NCI-H524 treated with DMSO at 0.1 percent for 48 hours (cell line): ENCODE measurements at regions not wholly inside any gene's neighbourhood (a gene's known extent, or its start where the extent isn't known, plus 50 kb on each side); places are given as distances from the start of the nearest gene placed in this dataset.
A peak's percentile ranks its signal among the peaks of the same experiment; 100 is the strongest.
"Not testable (repeated sequence)": the region's sequence is repeated elsewhere in the genome, so short reads cannot be mapped to it uniquely, and the experiment has no call there.

Experiments used
- DNase-seq: peaks from one replicate; lab custom pipeline; 2025; lab: John Stamatoyannopoulos, UW

DNA sequence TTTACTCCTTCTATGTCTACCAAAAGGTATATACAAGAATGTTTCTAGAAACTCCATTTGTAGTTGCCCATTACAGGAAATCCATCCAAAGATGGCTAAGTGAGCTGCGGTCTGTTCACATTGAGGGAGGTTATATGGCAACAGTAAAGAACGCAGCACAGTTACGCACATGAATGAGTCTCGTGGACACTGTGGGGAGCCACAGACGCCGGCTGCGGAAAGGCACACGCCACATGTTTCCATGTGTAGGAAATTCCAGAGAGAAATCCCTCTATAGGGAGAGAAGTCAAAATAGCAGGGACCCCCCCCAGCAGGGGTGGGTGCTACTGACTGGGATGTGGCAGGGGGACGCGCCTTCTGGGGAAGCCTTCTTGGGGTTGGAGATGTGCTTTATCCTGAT, 139.0 kb upstream of the NCOR2 start:
- DNase-seq, result no peak

DNA sequence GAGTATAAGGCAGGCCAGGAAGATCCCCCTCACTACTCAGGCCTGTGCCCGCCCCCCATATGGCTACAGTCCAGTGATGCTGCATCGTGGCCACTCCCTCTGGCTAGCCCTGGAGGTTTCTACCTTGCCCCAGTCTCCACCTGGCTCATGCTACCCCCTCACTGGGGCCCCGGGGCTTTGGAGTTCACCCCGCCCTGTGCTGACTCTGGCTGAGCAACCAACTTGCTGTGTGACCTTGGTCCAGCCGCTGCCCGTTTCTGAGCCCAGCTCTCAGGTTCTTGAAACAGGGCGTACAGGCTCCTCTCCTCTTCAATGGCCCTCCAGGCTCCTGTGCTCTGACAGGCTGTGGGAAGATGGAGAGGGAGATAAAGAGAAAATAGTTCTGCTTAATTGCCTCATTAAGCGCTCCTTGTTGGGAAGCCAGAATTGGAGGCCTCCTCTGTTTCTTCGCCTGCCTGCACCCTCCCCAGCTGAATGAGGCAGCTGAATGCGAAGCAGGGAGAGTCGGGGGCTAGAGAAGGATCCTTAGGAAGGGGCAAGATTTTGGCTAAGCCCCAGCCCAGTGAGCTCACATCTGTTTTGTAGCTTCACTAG, 138.2 kb upstream of the NCOR2 start:
- DNase-seq, result no peak

DNA sequence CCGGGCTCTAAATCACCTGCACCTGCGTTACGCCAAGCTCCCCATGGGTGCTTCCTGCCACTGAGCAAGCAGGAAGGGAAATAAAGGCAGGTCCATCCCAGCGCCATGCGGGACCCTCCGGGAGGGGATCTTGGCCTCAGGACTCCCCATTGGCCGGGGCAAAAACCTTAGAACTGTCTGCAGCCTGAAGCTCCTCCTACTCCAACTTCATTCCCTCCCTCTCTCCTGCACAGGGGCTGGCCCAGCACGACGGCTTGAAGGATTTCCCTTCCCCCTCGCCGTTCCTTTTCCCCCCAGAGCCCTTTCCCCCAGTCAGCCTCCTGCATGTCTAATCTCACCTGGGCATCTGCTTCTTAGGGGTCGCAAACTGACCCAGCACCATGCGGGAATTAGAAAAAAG, 137.2 kb upstream of the NCOR2 start:
- DNase-seq, result no peak

DNA sequence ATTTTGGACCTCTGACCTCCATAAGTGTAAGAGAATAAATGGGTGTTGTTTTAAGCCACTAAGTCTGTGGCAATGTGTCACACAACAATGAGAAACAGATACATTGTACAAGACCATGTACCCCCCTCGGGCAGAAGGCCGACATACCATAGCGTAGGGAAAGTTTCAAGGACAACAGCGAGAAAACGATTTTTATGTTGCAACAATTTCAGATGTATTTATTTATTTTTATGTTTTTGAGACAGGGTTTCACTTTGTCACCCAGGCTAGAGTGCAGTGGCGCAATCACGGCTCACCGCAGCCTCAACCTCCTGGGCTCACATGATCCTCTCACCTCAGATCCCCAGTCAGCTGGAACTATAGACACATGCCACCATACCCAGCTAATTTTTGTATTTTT, 136.4 kb upstream of the NCOR2 start:
- no peak for DNase-seq

DNA sequence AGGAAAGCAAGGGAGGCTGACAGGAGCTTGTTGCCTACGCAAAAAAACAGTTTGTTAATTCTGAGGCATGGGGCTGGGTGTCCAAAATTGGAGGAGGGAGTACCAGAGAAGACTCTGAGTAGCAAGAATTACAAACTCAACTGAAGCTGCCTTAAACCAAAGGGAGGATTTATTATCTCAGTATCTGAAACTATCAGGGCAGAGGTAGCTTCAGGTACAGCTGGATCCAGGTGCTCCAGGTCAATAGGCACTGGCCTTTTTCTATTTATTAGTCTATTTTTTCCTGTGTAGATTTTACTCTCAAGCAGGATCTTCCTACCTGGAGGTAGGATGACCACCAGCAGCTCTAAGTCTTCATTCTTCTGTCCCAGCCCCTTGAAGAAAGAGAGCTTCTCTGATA, 135.3 kb upstream of the NCOR2 start:
- no peak for DNase-seq

DNA sequence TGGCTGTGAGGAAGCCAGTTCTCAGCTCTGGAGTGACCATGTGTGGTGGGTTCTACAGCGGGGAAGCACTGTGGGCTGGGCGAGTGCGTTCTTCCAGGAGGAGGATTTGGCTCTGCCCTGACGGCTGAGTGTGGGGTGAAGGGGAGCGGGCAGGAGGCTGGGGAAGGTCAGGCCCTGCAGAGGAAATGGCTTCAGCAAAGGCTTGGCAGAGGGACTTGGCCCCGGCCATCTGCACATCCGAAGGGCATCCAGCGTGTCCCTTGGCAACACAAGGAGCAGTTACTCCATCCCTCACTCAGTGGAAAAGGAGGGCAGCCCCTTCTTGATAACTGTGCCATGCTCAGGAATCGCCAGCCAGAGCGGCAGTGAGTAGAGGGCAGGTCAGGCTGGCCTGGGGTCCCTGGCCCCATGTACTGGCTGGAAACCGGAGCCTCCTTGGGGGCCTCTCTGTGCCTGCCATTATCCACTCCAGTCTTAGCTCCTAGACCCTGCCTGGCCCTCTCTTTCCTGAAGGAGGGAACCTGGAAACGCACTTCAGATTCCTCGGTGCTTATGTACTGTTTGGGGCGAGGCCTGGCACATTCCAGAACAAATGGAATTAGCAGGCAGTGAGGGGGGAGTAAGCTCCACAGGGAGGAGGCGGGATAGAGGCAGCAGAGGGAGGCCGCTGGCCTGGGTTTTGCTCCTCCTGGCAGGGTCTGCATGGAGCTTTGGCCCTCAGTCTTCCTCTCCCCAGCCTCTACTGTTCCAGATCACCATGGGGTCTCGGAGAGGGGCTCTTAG, 133.6 kb upstream of the NCOR2 start:
- DNase-seq, result no peak

DNA sequence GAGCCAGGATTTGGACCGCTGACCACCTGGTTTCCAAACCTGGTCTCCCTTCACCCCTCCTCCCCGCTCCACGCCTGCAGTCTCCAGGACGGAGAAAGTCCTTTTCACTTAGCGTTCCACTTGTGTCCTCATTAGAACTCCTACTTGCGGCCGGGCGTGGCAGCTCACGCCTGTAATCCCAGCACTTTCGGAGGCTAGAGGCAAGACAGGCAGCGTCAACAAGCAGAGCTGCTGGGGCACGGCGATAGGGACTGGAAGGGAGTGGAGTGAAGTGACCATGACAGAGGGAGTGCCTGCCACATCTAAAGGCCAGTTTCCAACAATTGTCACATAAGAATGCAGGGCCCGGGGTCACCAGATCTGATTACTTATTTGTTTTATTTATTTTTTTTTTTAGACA, 132.5 kb upstream of the NCOR2 start:
- DNase-seq, result no peak

DNA sequence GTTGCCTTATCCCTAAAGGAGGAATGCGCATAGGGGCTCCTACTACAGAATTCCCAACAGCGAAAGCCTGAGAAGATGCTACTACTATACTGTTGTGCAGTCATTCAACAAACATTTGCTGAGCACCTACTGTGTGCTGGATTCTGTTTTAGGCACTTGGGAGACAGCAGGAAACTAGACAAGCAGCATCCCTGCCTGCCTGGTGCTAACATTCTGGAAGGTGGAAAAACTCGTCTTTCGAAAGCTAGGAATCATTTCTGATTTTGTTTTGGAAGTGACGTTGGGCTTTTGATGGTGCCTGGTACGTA, 131.5 kb upstream of the NCOR2 start:
- no peak for DNase-seq

DNA sequence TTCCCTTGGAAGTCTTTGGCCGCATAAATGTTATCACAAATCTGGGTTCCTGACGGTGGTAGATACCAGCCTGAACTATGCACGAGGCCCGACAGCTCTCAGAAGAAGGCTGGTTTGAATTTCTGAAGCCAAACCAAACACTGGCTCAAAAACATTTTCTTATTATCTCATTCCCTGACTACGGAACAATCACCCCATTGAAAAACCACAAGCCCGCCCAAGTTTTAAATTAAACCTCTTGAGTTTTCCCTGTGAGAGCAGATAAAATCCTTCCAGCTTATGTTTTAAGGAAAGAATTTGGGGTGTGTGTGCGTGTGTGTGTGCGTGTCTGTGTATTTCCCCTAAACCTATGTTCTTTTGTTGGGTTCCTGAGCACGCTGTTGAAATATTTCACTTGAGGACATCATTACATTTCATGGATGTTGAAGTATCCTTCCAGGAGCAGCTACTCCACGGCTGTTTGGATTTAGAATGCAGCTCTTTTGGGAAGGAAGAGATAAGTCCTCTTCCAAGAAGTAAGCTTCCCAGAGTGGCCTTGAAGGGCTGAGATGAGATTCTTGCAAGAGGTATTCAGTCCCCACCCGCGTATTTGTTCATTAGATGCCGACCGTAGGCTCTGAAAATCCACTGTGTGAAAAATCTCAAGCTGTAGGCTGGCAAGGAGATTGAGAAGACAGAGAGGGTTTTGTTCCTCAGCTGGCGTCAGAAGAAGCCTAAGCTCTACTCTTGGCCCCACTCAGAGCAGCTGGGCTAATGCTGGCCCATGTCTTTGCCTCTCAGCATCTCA, 131.0 kb upstream of the NCOR2 start:
- DNase-seq, result no peak

DNA sequence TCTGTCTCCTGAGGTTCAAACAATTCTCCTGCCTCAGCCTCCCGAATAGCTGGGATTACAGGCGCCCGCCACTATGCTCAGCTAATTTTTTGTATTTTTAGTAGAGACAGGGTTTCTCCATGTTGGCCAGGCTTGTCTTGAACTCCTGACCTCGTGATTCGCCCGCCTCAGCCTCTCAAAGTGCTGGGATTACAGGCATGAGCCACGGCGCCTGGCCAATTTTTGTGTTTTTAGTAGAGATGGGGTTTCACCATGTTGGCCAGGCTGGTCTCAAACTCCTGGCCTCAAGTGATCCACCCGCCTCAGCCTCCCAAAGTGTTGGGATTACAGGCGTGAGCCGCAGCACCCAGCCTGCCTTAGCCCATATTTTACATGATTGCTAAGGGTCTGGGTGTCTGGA, 130.3 kb upstream of the NCOR2 start:
- not testable (repeated sequence) for DNase-seq

DNA sequence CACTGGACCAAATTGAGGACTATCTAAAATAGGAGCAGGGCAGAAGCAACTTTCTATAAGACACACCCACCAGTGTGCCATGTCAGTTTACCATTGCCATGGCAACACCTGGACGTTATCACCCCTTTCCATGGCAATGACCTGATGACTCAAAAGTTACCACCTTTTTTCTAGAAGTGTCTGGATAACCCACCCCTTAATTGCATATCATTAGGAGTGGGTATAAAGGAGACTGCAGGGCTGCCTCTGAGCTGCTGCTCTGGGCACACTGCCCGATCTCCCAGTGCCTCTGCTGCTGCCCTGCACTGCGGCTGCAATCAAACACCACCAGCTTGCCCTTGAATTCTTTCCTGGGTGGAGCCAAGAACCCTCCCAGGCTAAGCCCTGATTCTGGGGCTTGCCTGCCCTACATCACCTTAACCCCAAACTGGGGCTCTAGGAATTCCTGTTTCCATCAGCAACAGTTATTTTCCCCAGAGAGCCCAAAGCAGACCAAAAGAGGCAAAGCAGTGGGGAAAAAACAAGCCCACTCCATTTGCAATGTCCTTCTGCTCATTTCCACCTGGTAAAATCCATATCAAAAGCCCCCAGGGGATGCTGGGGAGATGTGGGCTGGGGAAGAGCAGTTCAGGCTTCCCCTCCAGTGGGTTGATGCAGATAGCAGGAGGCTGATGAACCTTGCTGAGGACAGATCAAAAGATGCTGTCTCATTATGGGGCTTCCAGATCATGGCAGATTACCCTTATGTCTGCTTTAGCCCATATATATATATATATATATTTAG, 129.5 kb upstream of the NCOR2 start:
- DNase-seq, result no peak

DNA sequence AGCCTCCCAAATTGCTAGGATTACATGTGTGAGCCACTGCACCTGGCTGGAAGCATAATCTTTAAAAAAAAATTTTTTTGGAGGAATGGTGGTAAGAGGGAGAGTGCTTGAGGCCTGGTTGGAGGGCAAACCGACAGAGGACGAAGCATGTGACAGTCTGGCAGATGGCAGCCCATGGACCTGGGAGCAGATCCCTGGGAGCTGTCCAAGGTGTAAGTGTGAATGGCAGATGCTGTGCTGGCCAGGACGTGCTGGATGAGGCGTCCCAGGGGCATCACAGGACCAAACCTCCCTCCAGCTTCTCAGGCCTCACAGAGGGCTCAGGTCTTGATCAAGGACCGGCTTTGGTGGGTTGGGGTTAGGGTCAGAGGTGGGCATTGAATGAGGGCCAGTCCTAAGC, 128.4 kb upstream of the NCOR2 start:
- DNase-seq, result peak; percentile 79

DNA sequence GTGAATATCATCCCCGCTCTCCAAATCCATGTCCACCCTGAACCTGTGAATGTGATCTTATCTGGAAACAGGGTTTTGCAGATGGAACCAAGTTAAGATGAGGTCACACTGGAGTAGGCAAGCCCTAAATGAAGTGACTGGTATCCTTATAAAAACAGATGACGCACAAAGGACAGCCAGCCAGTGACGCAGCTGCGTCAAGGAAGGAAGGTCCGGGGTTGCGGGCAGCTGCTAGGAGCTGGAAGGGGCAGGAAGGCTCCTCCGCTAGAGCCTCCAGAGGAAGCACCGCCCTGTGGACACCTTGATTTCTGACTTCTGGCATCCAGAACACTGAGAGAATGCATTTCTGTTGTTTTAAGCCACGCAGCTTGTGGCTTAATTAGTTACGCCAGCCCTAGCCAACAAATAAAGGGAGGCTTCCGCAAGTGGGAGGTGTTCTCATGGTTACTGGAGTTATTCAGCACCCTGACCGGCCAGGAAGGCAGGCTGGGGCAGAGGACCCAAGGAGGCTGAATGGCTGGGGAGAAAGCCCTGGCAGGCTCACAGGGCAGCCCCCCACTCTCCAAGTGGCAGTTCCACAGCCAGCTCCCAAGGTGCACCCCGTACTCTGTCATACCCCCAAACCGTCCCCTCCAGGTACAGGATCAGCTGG, 127.6 kb upstream of the NCOR2 start:
- DNase-seq, result no peak

DNA sequence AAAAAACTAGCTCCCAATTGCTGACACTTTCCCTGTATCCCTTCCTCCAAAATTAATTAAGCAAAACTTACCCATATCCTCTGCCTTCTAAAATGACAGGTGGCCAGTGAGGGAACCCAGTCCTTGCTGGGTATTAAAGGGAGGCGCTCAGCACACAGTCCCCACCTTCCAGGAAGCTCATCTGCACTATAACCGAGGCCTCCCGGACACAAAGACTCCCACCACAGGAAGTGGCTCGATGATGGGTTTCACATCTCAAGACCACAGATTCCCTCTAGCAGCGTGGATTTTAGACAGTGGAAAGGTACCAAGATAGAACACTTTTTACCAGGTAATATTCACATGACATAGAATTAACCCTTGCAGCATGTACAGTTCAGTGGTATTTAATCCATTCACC, 126.8 kb upstream of the NCOR2 start:
- DNase-seq, result peak; percentile 76

DNA sequence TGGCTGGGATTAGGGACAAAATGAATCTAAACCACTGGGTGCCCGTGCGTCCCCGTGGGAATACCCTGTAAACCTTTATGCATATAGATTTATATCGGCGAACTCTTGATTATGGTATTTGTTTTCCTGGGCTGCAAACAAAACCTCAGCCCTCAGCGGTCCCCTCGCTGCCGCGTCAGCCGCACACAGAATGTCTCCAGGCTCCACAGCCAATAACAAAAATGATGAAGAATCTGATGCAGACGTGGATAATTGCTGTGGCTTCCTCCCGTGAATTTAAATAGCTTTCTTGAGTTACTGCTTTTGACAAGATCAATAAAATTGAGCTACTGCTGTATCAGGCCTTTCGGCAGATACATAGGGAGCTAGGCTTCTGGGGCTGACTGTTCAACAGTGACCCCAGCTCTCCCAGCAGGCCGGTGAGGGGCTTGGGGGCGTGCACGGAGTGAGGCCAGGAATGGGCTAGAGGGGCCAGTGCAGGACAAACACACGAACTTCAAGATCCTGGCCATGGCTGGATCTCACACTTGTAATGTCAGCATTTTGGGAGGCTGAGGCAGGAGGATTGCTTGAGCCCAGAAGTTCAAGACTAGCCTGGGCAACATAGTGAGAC, 125.8 kb upstream of the NCOR2 start:
- no peak for DNase-seq

DNA sequence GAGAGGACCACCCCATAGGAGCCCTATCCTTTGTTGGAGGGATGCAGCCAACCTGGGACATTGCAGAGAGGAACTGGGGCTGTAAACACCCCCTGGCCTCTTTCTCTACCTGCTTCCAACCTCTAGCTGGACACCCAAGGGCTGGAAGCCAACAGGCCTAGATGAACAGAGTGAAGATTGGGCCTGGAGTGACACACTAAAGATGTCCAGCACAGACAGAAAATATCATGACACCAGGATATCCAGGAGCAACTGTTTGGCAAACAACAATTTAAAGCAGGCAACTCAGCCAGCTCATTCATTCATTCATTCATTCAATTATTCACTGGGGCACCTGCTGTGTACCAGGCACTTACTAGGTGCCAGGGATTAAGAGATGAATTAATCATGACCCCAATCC, 125.0 kb upstream of the NCOR2 start:
- peak; percentile 28 for DNase-seq

DNA sequence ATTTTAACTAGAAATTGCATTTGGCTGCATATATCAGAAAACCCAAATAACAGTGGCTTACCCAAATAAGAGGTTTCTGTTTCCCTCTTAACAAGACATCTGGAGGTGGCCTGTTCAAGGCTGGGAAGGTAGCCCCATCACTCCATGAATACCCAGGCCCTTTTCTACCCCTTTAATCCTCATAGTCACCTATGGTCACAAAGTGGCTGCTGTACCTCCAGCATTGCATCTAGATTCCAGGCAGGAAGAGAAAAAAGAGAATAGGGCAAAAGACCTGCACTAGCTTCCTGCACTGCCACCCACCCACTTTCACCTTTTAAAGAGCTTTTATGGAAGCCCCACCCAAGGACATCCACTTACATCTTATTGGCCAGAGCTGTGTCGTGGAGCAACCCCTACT, 124.0 kb upstream of the NCOR2 start:
- DNase-seq, result no peak

DNA sequence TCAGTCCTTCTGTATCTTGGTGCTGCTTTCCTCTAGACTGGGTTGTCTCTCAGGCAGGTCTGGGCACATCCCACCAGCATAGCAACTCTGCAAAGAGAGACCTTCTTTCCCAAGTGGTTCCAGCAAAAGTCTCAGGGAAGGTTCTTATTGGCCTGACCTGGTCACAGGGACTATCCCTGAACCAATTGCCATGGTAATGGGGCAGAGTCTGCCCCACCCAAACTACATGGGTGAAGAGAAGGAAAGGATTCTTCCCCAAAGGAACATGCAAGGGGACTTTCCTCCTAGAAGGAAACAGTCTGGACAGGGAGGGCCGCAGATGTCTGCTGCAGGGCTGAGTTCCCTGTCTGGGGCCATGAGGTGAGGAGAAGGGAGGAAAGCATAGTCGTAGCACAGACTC, 122.2 kb upstream of the NCOR2 start:
- DNase-seq, result no peak

DNA sequence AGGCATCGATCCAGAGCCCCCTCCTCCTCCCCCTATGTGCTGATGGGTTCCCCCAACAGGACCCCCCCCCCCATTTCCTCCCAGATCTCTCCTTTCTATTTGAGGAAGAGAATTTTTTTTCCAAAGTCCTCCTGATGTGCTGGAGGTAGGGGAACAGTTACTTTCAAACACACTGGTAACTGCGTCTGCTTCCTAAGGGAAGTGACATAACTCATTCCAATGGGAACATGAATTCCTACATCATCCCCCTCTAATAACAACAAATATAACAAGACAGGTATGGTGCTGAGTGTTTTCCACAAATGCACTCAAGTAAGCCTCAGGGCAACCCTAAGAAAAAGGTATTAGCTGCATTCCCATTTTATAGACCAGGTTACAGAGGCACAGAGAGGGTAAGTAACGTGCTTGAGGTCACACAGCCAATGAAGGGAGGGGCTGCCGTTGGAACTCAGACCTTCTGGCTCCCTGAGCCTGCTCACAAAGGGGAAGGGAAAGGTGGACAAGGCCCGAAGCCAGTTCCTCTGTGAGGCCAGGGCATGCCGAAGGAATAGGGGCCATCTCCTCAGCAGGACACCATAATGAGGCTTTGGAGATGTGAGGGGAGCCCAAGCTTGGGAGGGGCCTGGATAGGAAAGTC, 121.1 kb upstream of the NCOR2 start:
- DNase-seq, result no peak

DNA sequence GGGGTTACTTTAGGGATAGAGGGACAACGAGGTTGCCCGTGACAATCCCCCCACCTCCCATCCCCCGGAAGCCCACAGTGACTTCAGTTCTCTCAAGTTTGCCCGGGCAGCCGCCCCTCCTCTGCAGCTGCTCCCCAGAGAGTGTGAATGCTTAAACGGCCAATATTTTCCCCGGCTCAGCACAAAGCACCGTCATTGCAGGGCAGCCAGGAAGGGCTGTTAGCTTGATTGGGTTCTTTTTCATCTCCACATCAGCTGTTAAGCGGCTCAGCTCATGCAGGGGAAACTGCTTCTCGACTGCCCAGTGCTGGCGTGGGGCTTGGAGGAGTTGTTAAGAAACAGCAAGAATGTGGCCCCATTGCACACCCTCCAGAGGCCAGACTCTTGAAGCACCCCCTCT, 120.5 kb upstream of the NCOR2 start:
- DNase-seq, result no peak
